Testis (tissue), 2 donors: ENCODE measurements at regions not wholly inside any gene's neighbourhood (a gene's known extent, or its start where the extent isn't known, plus 50 kb on each side); places are given as distances from the start of the nearest gene placed in this dataset.

Experiments
- CTCF ChIP-seq, 3 experiments: fragments of 450-650 bp in 2 of 3; fragments of 200-600 bp in 1 of 3; sonication (generic) in 1 of 3; IDR thresholded peaks; one replicate each; pipeline ENCODE4 v1.5.1; 2016 to 2019; ENCODE audit warnings: antibody characterized with exemption in 3 of 3, mild to moderate bottlenecking in 2 of 3, moderate library complexity in 1 of 3
- POLR2A ChIP-seq: fragments of 450-650 bp; IDR thresholded peaks from one replicate; pipeline ENCODE4 v1.6.1; 2017; ENCODE audit warnings: antibody characterized with exemption, mild to moderate bottlenecking, moderate library complexity

- TF ChIP-seq CTCF (IDR thresholded peaks at IDR 0.05) (no peak), POLR2A (no peak)
Observed at GRCh38 chr1:189697113-189697512, 780.6 kb downstream of the BRINP3 start.
